Endothelial cell of umbilical vein (primary cell): ENCODE measurements at regions not wholly inside any gene's neighbourhood (a gene's known extent, or its start where the extent isn't known, plus 50 kb on each side); places are given as distances from the start of the nearest gene placed in this dataset.

Experiments used
- EZH2 ChIP-seq: IDR thresholded peaks from 2 replicates; pipeline ENCODE4 v1.6.1; 2012; ENCODE audit warnings: borderline replicate concordance, low read depth, mild to moderate bottlenecking, moderate library complexity, low read length, inconsistent platforms; ENCODE audit not compliant: severe bottlenecking
- JUN ChIP-seq: IDR thresholded peaks from 2 replicates; pipeline ENCODE4 v1.6.1; 2011; ENCODE audit warnings: borderline replicate concordance, low read depth; ENCODE audit not compliant: insufficient read length, insufficient read depth
- POLR2A ChIP-seq: IDR thresholded peaks from 2 replicates; pipeline ENCODE4 v1.6.1; 2012; ENCODE audit warnings: low read depth, mild to moderate bottlenecking, control low read depth, low read length
- POLR2AphosphoS5 ChIP-seq: IDR thresholded peaks from 2 replicates; pipeline ENCODE4 v1.6.1; 2012; ENCODE audit warnings: low read depth, mild to moderate bottlenecking, control low read depth, low read length, moderate library complexity; ENCODE audit not compliant: insufficient read depth
- TF ChIP-seq, protein P1 (sequence below), 2 donors: IDR thresholded peaks; 1 replicate in 1 of 2; 2 replicates in 1 of 2; pipeline ENCODE4 v1.5.1; 2011; ENCODE audit warnings: low read length in 2 of 2, mild to moderate bottlenecking in 2 of 2, moderate library complexity in 2 of 2, control low read depth in 1 of 2, inconsistent platforms in 1 of 2, low read depth in 1 of 2; ENCODE audit not compliant: insufficient read depth in 1 of 2; ENCODE audit errors: extremely low read depth in 1 of 2
- TF ChIP-seq, protein P2 (sequence below): IDR thresholded peaks from 2 replicates; pipeline ENCODE4 v1.6.1; 2011; ENCODE audit not compliant: insufficient read depth, insufficient read length

DNA sequence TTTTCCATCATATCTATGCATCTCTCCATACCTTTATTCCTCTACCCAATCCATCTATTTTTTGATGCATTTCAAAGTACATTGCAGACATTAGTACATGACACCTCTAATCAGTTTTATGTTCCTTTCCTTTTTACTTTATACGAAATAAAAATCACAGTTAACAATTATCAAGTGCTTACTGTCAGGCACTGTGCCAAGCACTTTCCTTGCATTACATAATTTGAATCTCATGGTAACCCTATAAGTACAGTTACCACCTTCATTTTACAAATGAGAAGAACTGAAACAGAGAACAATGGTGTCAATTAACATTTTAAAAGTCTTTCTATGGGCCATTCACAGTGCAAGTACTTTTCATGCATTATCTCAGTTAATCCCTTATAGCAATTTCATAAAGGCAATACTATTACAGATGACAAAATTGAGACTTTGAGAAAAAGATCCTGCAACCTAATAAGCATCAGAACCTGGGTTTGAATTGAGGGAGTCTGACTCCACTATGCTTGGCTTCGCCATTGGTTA lies 544.4 kb upstream of the TNP1 start:
- TF ChIP-seq EZH2 (no peak), POLR2AphosphoS5 (no peak), POLR2A (no peak), JUN (no peak)
- TF ChIP-seq, protein P1, sequence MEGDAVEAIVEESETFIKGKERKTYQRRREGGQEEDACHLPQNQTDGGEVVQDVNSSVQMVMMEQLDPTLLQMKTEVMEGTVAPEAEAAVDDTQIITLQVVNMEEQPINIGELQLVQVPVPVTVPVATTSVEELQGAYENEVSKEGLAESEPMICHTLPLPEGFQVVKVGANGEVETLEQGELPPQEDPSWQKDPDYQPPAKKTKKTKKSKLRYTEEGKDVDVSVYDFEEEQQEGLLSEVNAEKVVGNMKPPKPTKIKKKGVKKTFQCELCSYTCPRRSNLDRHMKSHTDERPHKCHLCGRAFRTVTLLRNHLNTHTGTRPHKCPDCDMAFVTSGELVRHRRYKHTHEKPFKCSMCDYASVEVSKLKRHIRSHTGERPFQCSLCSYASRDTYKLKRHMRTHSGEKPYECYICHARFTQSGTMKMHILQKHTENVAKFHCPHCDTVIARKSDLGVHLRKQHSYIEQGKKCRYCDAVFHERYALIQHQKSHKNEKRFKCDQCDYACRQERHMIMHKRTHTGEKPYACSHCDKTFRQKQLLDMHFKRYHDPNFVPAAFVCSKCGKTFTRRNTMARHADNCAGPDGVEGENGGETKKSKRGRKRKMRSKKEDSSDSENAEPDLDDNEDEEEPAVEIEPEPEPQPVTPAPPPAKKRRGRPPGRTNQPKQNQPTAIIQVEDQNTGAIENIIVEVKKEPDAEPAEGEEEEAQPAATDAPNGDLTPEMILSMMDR (IDR thresholded peaks at IDR 0.05; ENCODE audit: extremely low read depth in 1 of 2, insufficient read depth in 1 of 2, low read depth in 1 of 2, low read length in 2 of 2): no peak
- TF ChIP-seq, protein P2, sequence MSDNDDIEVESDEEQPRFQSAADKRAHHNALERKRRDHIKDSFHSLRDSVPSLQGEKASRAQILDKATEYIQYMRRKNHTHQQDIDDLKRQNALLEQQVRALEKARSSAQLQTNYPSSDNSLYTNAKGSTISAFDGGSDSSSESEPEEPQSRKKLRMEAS: no peak
